Tibial artery (tissue), 4 donors: ENCODE measurements at regions not wholly inside any gene's neighbourhood (a gene's known extent, or its start where the extent isn't known, plus 50 kb on each side); places are given as distances from the start of the nearest gene placed in this dataset.

Source experiments
- DNase-seq, 2 donors: peaks; one replicate each; pipeline ENCODE4 v3.0.0-alpha.2; 2019
- H3K27ac ChIP-seq, 2 donors: fragments of 200-600 bp; sonication (generic) in 1 of 2; 1 replicate in 1 of 2; 2 replicates in 1 of 2; pipeline ENCODE4 v1.5.1; 2018 to 2019; ENCODE audit warnings: mild to moderate bottlenecking in 1 of 2
- H3K27me3 ChIP-seq, 2 donors: fragments of 200-600 bp; sonication (generic) in 1 of 2; one replicate each; pipeline versions ENCODE4 v1.5.1 to v1.6.0; 2016 to 2019
- H3K36me3 ChIP-seq, 3 donors: fragments of 200-600 bp; sonication (generic) in 2 of 3; one replicate each; pipeline ENCODE4 v1.5.1; 2016 to 2019; ENCODE audit warnings: mild to moderate bottlenecking in 2 of 3
- H3K4me1 ChIP-seq, 4 donors: fragments of 200-600 bp; sonication (generic) in 2 of 4; 1 replicate in 3 of 4; 2 replicates in 1 of 4; pipeline ENCODE4 v1.5.1; 2016 to 2019
- H3K4me3 ChIP-seq, 2 donors: fragments of 200-600 bp; sonication (generic) in 1 of 2; 1 replicate in 1 of 2; 2 replicates in 1 of 2; pipeline ENCODE4 v1.5.1; 2018 to 2019; ENCODE audit warnings: mild to moderate bottlenecking in 2 of 2
- H3K9me3 ChIP-seq, 3 donors: fragments of 200-600 bp; sonication (generic) in 1 of 3; one replicate each; pipeline ENCODE4 v1.5.1; 2016 to 2019
- CTCF ChIP-seq, 2 experiments: fragments of 200-600 bp in 1 of 2; fragments of 450-650 bp in 1 of 2; IDR thresholded peaks; one replicate each; pipeline ENCODE4 v1.5.1; 2017 to 2019; ENCODE audit warnings: antibody characterized with exemption in 2 of 2, mild to moderate bottlenecking in 1 of 2, moderate library complexity in 1 of 2
- intact Hi-C: fragments of 100-400 bp; cut with DNase I; formaldehyde crosslinking; loops from one replicate; pipeline ENCODE4 v1.15.0; 2023; ENCODE audit warnings: low total_unique reads

- no peak for DNase-seq
- Histone ChIP-seq H3K27me3 (no peaks in the 10 kb centered on the region), H3K27ac (no peak overlapping the region), H3K36me3 (no peaks in the 10 kb centered on the region), H3K4me3 (no peak overlapping the region), H3K4me1 (peaks cover 0 to 23% (median 4%) of the 10 kb centered on the region in 4 donors), H3K9me3 (no peaks in the 10 kb centered on the region)
- no peak for TF ChIP-seq CTCF (IDR thresholded peaks at IDR 0.05)
- intact Hi-C loops, result no loop called here
Measured at GRCh38 chr10:78947733-78948132, 121.0 kb upstream of the ZMIZ1 start.

- intact Hi-C loops, result no loop called here
- H3K27ac ChIP-seq, result no peak overlapping the region
Measured at GRCh38 chr10:78948621-78949030, 120.1 kb upstream of the ZMIZ1 start.

GRCh38 chr10:78950656-78951587 is 117.8 kb upstream of the ZMIZ1 start:
- no peak for DNase-seq
- intact Hi-C loops, result no loop called here
- H3K27ac ChIP-seq, result no peak overlapping the region

More at GRCh38 chr10:78948621-78949030, 120.1 kb upstream of the ZMIZ1 start:
- H3K9me3 ChIP-seq, result no peaks in the 10 kb centered on the region
- TF ChIP-seq CTCF (IDR thresholded peaks at IDR 0.05), result no peak
- H3K4me1 ChIP-seq, result peaks cover 0 to 26% (median 4%) of the 10 kb centered on the region in 4 donors
- no peaks in the 10 kb centered on the region for H3K27me3 ChIP-seq
- no peaks in the 10 kb centered on the region for H3K36me3 ChIP-seq
- DNase-seq, result no peak
- H3K4me3 ChIP-seq, result no peak overlapping the region

GRCh38 chr10:78952030-78952429 is 116.7 kb upstream of the ZMIZ1 start:
- Histone ChIP-seq H3K36me3 (no peaks in the 10 kb centered on the region), H3K9me3 (no peaks in the 10 kb centered on the region), H3K27ac (no peak overlapping the region), H3K4me1 (peaks cover 0 to 3% (median 0%) of the 10 kb centered on the region in 4 donors), H3K27me3 (no peaks in the 10 kb centered on the region), H3K4me3 (no peak overlapping the region)
- DNase-seq, result no peak
- intact Hi-C loops, result no loop called here
- no peak for TF ChIP-seq CTCF (IDR thresholded peaks at IDR 0.05)

More at GRCh38 chr10:78950656-78951587, 117.8 kb upstream of the ZMIZ1 start:
- no peaks in the 10 kb centered on the region for H3K9me3 ChIP-seq
- no peak overlapping the region for H3K4me3 ChIP-seq
- no peaks in the 10 kb centered on the region for H3K36me3 ChIP-seq
- no peaks in the 10 kb centered on the region for H3K27me3 ChIP-seq
- peaks cover 0 to 9% (median 0%) of the 10 kb centered on the region in 4 donors for H3K4me1 ChIP-seq
- TF ChIP-seq CTCF (IDR thresholded peaks at IDR 0.05), result no peak

GRCh38 chr10:78952686-78953085 is 116.1 kb upstream of the ZMIZ1 start:
- TF ChIP-seq CTCF (IDR thresholded peaks at IDR 0.05), result no peak
- Histone ChIP-seq H3K4me1 (peaks cover 0 to 3% (median 0%) of the 10 kb centered on the region in 4 donors), H3K27ac (no peak overlapping the region), H3K4me3 (no peak overlapping the region), H3K9me3 (no peaks in the 10 kb centered on the region), H3K36me3 (no peaks in the 10 kb centered on the region), H3K27me3 (no peaks in the 10 kb centered on the region)
- peak; percentile 75 to 76 for DNase-seq
- intact Hi-C loops, result no loop called here
